ENCODE measurements at regions not wholly inside any gene's neighbourhood (a gene's known extent, or its start where the extent isn't known, plus 50 kb on each side); places are given as distances from the start of the nearest gene placed in this dataset.

- TF ChIP-seq AHDC1 (CRISPR knock-in tag; IDR thresholded peaks at IDR 0.05; ENCODE audit: borderline replicate concordance), result no peak
- no peak for TF ChIP-seq GLI4 (CRISPR knock-in tag; IDR thresholded peaks at IDR 0.05; ENCODE audit: borderline replicate concordance)
- no peak for TF ChIP-seq TFDP2 (CRISPR knock-in tag; IDR thresholded peaks at IDR 0.05)
- no peak for TF ChIP-seq CHD2 (IDR thresholded peaks at IDR 0.05; ENCODE audit: low read depth, low read length)
- no peak for TF ChIP-seq ZUFSP (CRISPR knock-in tag; IDR thresholded peaks at IDR 0.05; ENCODE audit: borderline replicate concordance)
Measured at GRCh38 chr6:56334937-56335336, 87.6 kb upstream of the COL21A1 start (continued).

Measured in HepG2 (cell line).